ENCODE measurements at regions not wholly inside any gene's neighbourhood (a gene's known extent, or its start where the extent isn't known, plus 50 kb on each side); places are given as distances from the start of the nearest gene placed in this dataset.

GRCh38 chr3:159807137-159808040, 181.2 kb upstream of the IL12A start:
- Histone ChIP-seq H3K27me3 (ENCODE audit: insufficient read depth, low read depth) (no peaks in the 10 kb centered on the region), H3K4me2 (no peak overlapping the region), H3K4me1 (ENCODE audit: low read depth, poor library complexity, severe bottlenecking) (no peaks in the 10 kb centered on the region), H3K36me3 (ENCODE audit: insufficient read depth) (no peaks in the 10 kb centered on the region), H2AFZ (ENCODE audit: low read depth) (no peak overlapping the region), H3K27ac (no peak overlapping the region), H4K20me1 (ENCODE audit: insufficient read depth) (no peaks in the 10 kb centered on the region), H3K9ac (no peak overlapping the region), H3K4me3 (IDR thresholded peaks at IDR 0.05; ENCODE audit: insufficient read depth, low read depth, low read length) (no peak overlapping the region), H3K79me2 (ENCODE audit: insufficient read depth, low read depth) (no peaks in the 10 kb centered on the region)
- TF ChIP-seq, protein P1, sequence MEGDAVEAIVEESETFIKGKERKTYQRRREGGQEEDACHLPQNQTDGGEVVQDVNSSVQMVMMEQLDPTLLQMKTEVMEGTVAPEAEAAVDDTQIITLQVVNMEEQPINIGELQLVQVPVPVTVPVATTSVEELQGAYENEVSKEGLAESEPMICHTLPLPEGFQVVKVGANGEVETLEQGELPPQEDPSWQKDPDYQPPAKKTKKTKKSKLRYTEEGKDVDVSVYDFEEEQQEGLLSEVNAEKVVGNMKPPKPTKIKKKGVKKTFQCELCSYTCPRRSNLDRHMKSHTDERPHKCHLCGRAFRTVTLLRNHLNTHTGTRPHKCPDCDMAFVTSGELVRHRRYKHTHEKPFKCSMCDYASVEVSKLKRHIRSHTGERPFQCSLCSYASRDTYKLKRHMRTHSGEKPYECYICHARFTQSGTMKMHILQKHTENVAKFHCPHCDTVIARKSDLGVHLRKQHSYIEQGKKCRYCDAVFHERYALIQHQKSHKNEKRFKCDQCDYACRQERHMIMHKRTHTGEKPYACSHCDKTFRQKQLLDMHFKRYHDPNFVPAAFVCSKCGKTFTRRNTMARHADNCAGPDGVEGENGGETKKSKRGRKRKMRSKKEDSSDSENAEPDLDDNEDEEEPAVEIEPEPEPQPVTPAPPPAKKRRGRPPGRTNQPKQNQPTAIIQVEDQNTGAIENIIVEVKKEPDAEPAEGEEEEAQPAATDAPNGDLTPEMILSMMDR (conservative IDR thresholded peaks at IDR 0.05; ENCODE audit: low read depth, low read length), result no peak

DNA sequence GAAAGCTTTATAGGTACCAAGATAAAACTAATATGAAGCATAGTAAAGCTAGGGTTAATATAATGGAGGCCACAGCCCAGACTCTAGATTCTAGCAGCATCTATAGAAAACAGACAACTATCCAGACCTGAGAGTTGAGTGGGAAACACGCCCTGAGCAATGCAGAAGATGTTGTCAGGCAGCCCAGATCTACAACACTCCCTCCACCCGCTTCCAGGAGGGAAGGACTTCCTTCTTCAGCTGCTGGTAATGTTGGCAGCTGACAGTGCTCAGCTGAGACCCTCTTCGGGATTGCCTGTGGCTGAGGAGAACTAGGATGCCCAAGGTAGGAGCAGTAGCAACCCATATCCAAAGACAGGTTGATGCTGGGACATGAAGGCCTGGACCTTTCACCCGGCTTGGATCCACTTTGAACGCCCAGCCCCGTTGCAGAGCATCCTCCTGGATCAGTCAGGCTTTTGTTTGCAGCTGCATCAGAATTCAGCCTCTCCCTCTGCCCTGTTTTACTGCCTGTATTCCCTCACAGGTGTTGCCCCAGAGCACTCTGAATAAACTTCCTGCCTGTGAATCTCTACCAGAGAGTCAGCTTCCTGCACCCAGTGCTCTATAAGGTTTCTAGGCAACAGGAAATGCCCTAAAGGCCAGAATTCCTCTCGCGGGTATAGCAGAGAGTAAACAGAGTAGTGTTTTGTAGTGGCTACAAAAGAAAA, 174.7 kb upstream of the IL12A start:
- Histone ChIP-seq H3K4me3 (IDR thresholded peaks at IDR 0.05; ENCODE audit: insufficient read depth, low read depth, low read length) (no peak overlapping the region), H2AFZ (ENCODE audit: low read depth) (no peak overlapping the region), H3K79me2 (ENCODE audit: insufficient read depth, low read depth) (no peaks in the 10 kb centered on the region), H3K27ac (no peak overlapping the region), H3K36me3 (ENCODE audit: insufficient read depth) (no peaks in the 10 kb centered on the region), H3K4me2 (no peak overlapping the region), H4K20me1 (ENCODE audit: insufficient read depth) (no peaks in the 10 kb centered on the region), H3K4me1 (ENCODE audit: low read depth, poor library complexity, severe bottlenecking) (no peaks in the 10 kb centered on the region), H3K9ac (no peak overlapping the region), H3K27me3 (ENCODE audit: insufficient read depth, low read depth) (no peaks in the 10 kb centered on the region)
- TF ChIP-seq, protein P1 (conservative IDR thresholded peaks at IDR 0.05; ENCODE audit: low read depth, low read length), result no peak

GRCh38 chr3:159816512-159816911, 172.1 kb upstream of the IL12A start:
- TF ChIP-seq, protein P1 (conservative IDR thresholded peaks at IDR 0.05; ENCODE audit: low read depth, low read length), result no peak
- Histone ChIP-seq H2AFZ (ENCODE audit: low read depth) (no peak overlapping the region), H3K4me2 (no peak overlapping the region), H3K9ac (no peak overlapping the region), H3K79me2 (ENCODE audit: insufficient read depth, low read depth) (no peaks in the 10 kb centered on the region), H3K4me1 (ENCODE audit: low read depth, poor library complexity, severe bottlenecking) (no peaks in the 10 kb centered on the region), H3K36me3 (ENCODE audit: insufficient read depth) (no peaks in the 10 kb centered on the region), H3K27ac (no peak overlapping the region), H4K20me1 (ENCODE audit: insufficient read depth) (no peaks in the 10 kb centered on the region), H3K27me3 (ENCODE audit: insufficient read depth, low read depth) (no peaks in the 10 kb centered on the region), H3K4me3 (IDR thresholded peaks at IDR 0.05; ENCODE audit: insufficient read depth, low read depth, low read length) (no peak overlapping the region)

GRCh38 chr3:159817126-159817525, 171.5 kb upstream of the IL12A start:
- H4K20me1 ChIP-seq (ENCODE audit: insufficient read depth), result no peaks in the 10 kb centered on the region
- H3K27ac ChIP-seq, result no peak overlapping the region
- TF ChIP-seq, protein P1 (conservative IDR thresholded peaks at IDR 0.05; ENCODE audit: low read depth, low read length), result no peak
- H3K79me2 ChIP-seq (ENCODE audit: insufficient read depth, low read depth), result no peaks in the 10 kb centered on the region
- H3K4me2 ChIP-seq, result no peak overlapping the region
- no peaks in the 10 kb centered on the region for H3K27me3 ChIP-seq (ENCODE audit: insufficient read depth, low read depth)
- H2AFZ ChIP-seq (ENCODE audit: low read depth), result no peak overlapping the region
- H3K36me3 ChIP-seq (ENCODE audit: insufficient read depth), result no peaks in the 10 kb centered on the region
- no peak overlapping the region for H3K9ac ChIP-seq
- H3K4me3 ChIP-seq (IDR thresholded peaks at IDR 0.05; ENCODE audit: insufficient read depth, low read depth, low read length), result no peak overlapping the region
- H3K4me1 ChIP-seq (ENCODE audit: low read depth, poor library complexity, severe bottlenecking), result no peaks in the 10 kb centered on the region

Data from KMS-11 (cell line).